Aorta (tissue), 5 donors: ENCODE measurements at regions not wholly inside any gene's neighbourhood (a gene's known extent, or its start where the extent isn't known, plus 50 kb on each side); places are given as distances from the start of the nearest gene placed in this dataset.
A peak's percentile ranks its signal among the peaks of the same experiment; 100 is the strongest.

Source experiments
- ATAC-seq: fragments of 200-7000 bp; cut with Tn5 transposase; one replicate; pipeline ENCODE4 v1.9.1; 2022; ENCODE audit warnings: moderate library complexity; ENCODE audit not compliant: low FRiP score
- DNase-seq, 2 donors: peaks; one replicate each; pipeline ENCODE4 v3.0.0-alpha.2; 2020
- H3K27ac ChIP-seq, 2 donors: one replicate each; pipeline ENCODE4 v1.5.1; 2013; ENCODE audit warnings: low read length in 2 of 2, mild to moderate bottlenecking in 2 of 2, moderate library complexity in 2 of 2, control low read depth in 1 of 2, inconsistent platforms in 1 of 2, low read depth in 1 of 2
- H3K27me3 ChIP-seq, 2 donors: one replicate each; pipeline ENCODE4 v1.6.1; 2013; ENCODE audit warnings: control low read depth in 1 of 2, low read length in 1 of 2, mild to moderate bottlenecking in 1 of 2, moderate library complexity in 1 of 2; ENCODE audit not compliant: insufficient read depth in 2 of 2, control insufficient read depth in 1 of 2
- H3K36me3 ChIP-seq, 2 donors: one replicate each; pipeline ENCODE4 v1.6.1; 2013; ENCODE audit warnings: control low read depth in 1 of 2, low read length in 1 of 2, mild to moderate bottlenecking in 1 of 2; ENCODE audit not compliant: insufficient read depth in 2 of 2, control insufficient read depth in 1 of 2
- H3K4me1 ChIP-seq, 2 donors: one replicate each; pipeline ENCODE4 v1.6.1; 2013; ENCODE audit warnings: low read length in 2 of 2, control low read depth in 1 of 2, mild to moderate bottlenecking in 1 of 2, moderate library complexity in 1 of 2; ENCODE audit not compliant: insufficient read depth in 2 of 2, control insufficient read depth in 1 of 2
- H3K4me3 ChIP-seq, 2 donors: one replicate each; pipeline ENCODE4 v1.5.1; 2013; ENCODE audit warnings: low read length in 2 of 2, control low read depth in 1 of 2, mild to moderate bottlenecking in 1 of 2
- H3K9me3 ChIP-seq: one replicate; pipeline ENCODE4 v1.6.1; 2013; ENCODE audit warnings: mild to moderate bottlenecking, low read length; ENCODE audit not compliant: control insufficient read depth
- WGBS, 2 donors: extraction: QIAGEN DNeasy Blood & Tissue Kit; methylation state at CpG; one replicate each; pipeline ENCODE4 v1.1.7; 2013; 5-methylcytosine and 5-hydroxymethylcytosine counted together
- intact Hi-C, 2 donors: fragments of 100-400 bp; cut with DNase I; formaldehyde crosslinking; loops; one replicate each; pipeline versions ENCODE4 v1.14.2 to v1.15.0; 2022
- donor health status: healthy with polysubstance abuse.
- donor health status: Bipolar disorder and iron deficiency.
- donor health status: DM: no; HTN: no; CAD: no.
- donor health status: DM: no; HTN: no; CAD: no.
- donor health status: DM: yes; HTN: yes; CAD: no.

- peaks cover 3% of the 10 kb centered on the region for H3K9me3 ChIP-seq
- no peaks in the 10 kb centered on the region for H3K36me3 ChIP-seq
- no peaks in the 10 kb centered on the region for H3K27me3 ChIP-seq
- DNase-seq (no peak), ATAC-seq (no peak)
- intact Hi-C loops, result no loop called here
- 80 to 89% methylated on average over 2 of the region's 2 CpGs for WGBS, 2 donors
- no peak overlapping the region for H3K27ac ChIP-seq
- H3K4me3 ChIP-seq, result no peak overlapping the region
- no peaks in the 10 kb centered on the region for H3K4me1 ChIP-seq
These were observed 365.0 kb upstream of the KAZN start for GRCh38 chr1:14233510-14233909.

GRCh38 chr1:14236097-14236496 is 362.4 kb upstream of the KAZN start:
- WGBS, 2 donors, result 89 to 95% methylated on average over 2 of the region's 2 CpGs
- H3K27ac ChIP-seq, result no peak overlapping the region
- H3K4me3 ChIP-seq, result no peak overlapping the region
- ATAC-seq (no peak), DNase-seq (no peak)
- peaks cover 3% of the 10 kb centered on the region for H3K9me3 ChIP-seq
- H3K27me3 ChIP-seq, result no peaks in the 10 kb centered on the region
- intact Hi-C loops, result no loop called here
- H3K4me1 ChIP-seq, result no peaks in the 10 kb centered on the region
- no peaks in the 10 kb centered on the region for H3K36me3 ChIP-seq

- peak; percentile 74 for ATAC-seq
- no peaks in the 10 kb centered on the region for H3K9me3 ChIP-seq
- WGBS, 2 donors, result 66 to 71% methylated on average over 9 of the region's 9 CpGs
- intact Hi-C loops, result no loop called here
- peak; percentile 68 to 77 for DNase-seq
- H3K27me3 ChIP-seq, result no peaks in the 10 kb centered on the region
- H3K27ac ChIP-seq, result no peak overlapping the region
- no peaks in the 10 kb centered on the region for H3K4me1 ChIP-seq
- no peak overlapping the region for H3K4me3 ChIP-seq
- H3K36me3 ChIP-seq, result no peaks in the 10 kb centered on the region
These were observed 359.8 kb upstream of the KAZN start for GRCh38 chr1:14238472-14239307.

GRCh38 chr1:14240265-14240664 is 358.2 kb upstream of the KAZN start:
- no peaks in the 10 kb centered on the region for H3K9me3 ChIP-seq
- ATAC-seq (no peak), DNase-seq (no peak)
- no peak overlapping the region for H3K27ac ChIP-seq
- H3K4me1 ChIP-seq, result no peaks in the 10 kb centered on the region
- H3K4me3 ChIP-seq, result no peak overlapping the region
- no peaks in the 10 kb centered on the region for H3K27me3 ChIP-seq
- no peaks in the 10 kb centered on the region for H3K36me3 ChIP-seq
- intact Hi-C loops, result no loop called here
- 89 to 90% methylated on average over 3 of the region's 3 CpGs for WGBS, 2 donors

GRCh38 chr1:14242123-14242522 is 356.4 kb upstream of the KAZN start:
- no peak for DNase-seq
- ATAC-seq, result peak; percentile 40
- Histone ChIP-seq H3K4me3 (no peak overlapping the region), H3K27ac (no peak overlapping the region), H3K36me3 (no peaks in the 10 kb centered on the region), H3K4me1 (no peaks in the 10 kb centered on the region), H3K9me3 (no peaks in the 10 kb centered on the region), H3K27me3 (no peaks in the 10 kb centered on the region)
- intact Hi-C loops, result no loop called here
- 82 to 90% methylated on average over 3 of the region's 3 CpGs for whole genome bisulfite sequencing, 2 donors

GRCh38 chr1:14242870-14243269 is 355.6 kb upstream of the KAZN start:
- no peaks in the 10 kb centered on the region for H3K9me3 ChIP-seq
- H3K4me3 ChIP-seq, result no peak overlapping the region
- ATAC-seq, result no peak
- H3K4me1 ChIP-seq, result no peaks in the 10 kb centered on the region
- H3K27ac ChIP-seq, result no peak overlapping the region
- no peaks in the 10 kb centered on the region for H3K27me3 ChIP-seq
- 68 to 77% methylated on average over 8 of the region's 8 CpGs for WGBS, 2 donors
- intact Hi-C loops, result no loop called here
- H3K36me3 ChIP-seq, result no peaks in the 10 kb centered on the region
- no peak for DNase-seq

- ATAC-seq (no peak), DNase-seq (no peak)
- Histone ChIP-seq H3K36me3 (no peaks in the 10 kb centered on the region), H3K4me3 (no peak overlapping the region), H3K27me3 (no peaks in the 10 kb centered on the region), H3K9me3 (no peaks in the 10 kb centered on the region), H3K4me1 (no peaks in the 10 kb centered on the region), H3K27ac (no peak overlapping the region)
- 79 to 89% methylated on average over 2 of the region's 2 CpGs for WGBS, 2 donors
- intact Hi-C loops, result no loop called here
These were observed 352.5 kb upstream of the KAZN start for GRCh38 chr1:14245954-14246353.

GRCh38 chr1:14246471-14246870 is 352.0 kb upstream of the KAZN start:
- Histone ChIP-seq H3K9me3 (no peaks in the 10 kb centered on the region), H3K4me1 (no peaks in the 10 kb centered on the region), H3K27me3 (no peaks in the 10 kb centered on the region), H3K4me3 (no peak overlapping the region), H3K36me3 (no peaks in the 10 kb centered on the region), H3K27ac (no peak overlapping the region)
- intact Hi-C loops, result no loop called here
- ATAC-seq (no peak), DNase-seq (no peak)
- 75 to 80% methylated on average over 5 of the region's 5 CpGs for WGBS, 2 donors

GRCh38 chr1:14247666-14248065 is 350.8 kb upstream of the KAZN start:
- no peak for ATAC-seq
- 43 to 57% methylated on average over 6 of the region's 6 CpGs for WGBS, 2 donors

More at GRCh38 chr1:14247666-14248065, 350.8 kb upstream of the KAZN start:
- intact Hi-C loops, result no loop called here
- Histone ChIP-seq H3K4me3 (no peak overlapping the region), H3K27ac (no peak overlapping the region), H3K4me1 (no peaks in the 10 kb centered on the region), H3K9me3 (no peaks in the 10 kb centered on the region), H3K36me3 (no peaks in the 10 kb centered on the region), H3K27me3 (no peaks in the 10 kb centered on the region)
- DNase-seq, result no peak
